Keratinocyte (primary cell): ENCODE measurements at regions not wholly inside any gene's neighbourhood (a gene's known extent, or its start where the extent isn't known, plus 50 kb on each side); places are given as distances from the start of the nearest gene placed in this dataset.

ENCODE experiments used
- CTCF ChIP-seq, 3 experiments: IDR thresholded peaks in 1 of 3; conservative IDR thresholded peaks in 1 of 3; optimal IDR thresholded peaks in 1 of 3; 2 replicates in 2 of 3; 3 replicates in 1 of 3; pipeline versions ENCODE3 to v1.5.1; 2011; ENCODE audit warnings: low read length in 3 of 3, mild to moderate bottlenecking in 3 of 3, moderate library complexity in 2 of 3, control low read depth in 1 of 3, inconsistent platforms in 1 of 3; ENCODE audit not compliant: insufficient read depth in 2 of 3; ENCODE audit errors: extremely low read depth in 1 of 3
- EZH2 ChIP-seq: IDR thresholded peaks from one replicate; pipeline ENCODE4 v1.6.1; 2012; ENCODE audit warnings: inconsistent platforms, mild to moderate bottlenecking, low read length, moderate library complexity

DNA sequence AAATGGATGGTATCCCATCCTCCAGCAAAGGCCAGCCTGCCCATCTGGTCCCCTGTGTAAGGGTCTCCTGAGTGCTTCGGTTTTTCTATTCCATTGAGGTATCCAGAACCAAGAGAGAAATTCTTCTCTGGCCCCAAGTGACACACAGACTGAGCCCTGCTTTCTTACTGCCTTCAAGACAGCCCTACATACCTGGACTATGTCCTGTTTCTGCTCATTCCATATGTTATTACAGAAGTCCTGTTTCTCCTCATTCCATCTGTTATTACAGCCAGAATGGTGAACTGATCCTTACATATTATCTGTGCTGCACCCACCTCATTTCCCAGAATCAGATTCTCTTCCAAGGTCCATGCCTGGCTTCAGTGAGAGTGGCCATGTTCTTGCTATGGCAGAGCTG lies 115.2 kb downstream of the DCLK3 start:
- TF ChIP-seq CTCF (optimal IDR thresholded peaks at IDR 0.05 in 1 of 3, IDR thresholded peaks at IDR 0.05 in 1 of 3, conservative IDR thresholded peaks at IDR 0.05 in 1 of 3; ENCODE audit: extremely low read depth in 1 of 3, insufficient read depth in 2 of 3, low read length in 3 of 3) = no peak
- TF ChIP-seq EZH2 = no peak
